C4-2B (cell line): ENCODE measurements at regions not wholly inside any gene's neighbourhood (a gene's known extent, or its start where the extent isn't known, plus 50 kb on each side); places are given as distances from the start of the nearest gene placed in this dataset.

Source experiments
- ZFX ChIP-seq: fragments of 450-650 bp; IDR thresholded peaks from 2 replicates; pipeline ENCODE4 v1.6.1; 2017
- TF ChIP-seq, protein P1 (sequence below): fragments of 450-650 bp; conservative IDR thresholded peaks from 2 replicates; pipeline ENCODE4 v1.5.1; 2017; ENCODE audit warnings: mild to moderate bottlenecking

DNA sequence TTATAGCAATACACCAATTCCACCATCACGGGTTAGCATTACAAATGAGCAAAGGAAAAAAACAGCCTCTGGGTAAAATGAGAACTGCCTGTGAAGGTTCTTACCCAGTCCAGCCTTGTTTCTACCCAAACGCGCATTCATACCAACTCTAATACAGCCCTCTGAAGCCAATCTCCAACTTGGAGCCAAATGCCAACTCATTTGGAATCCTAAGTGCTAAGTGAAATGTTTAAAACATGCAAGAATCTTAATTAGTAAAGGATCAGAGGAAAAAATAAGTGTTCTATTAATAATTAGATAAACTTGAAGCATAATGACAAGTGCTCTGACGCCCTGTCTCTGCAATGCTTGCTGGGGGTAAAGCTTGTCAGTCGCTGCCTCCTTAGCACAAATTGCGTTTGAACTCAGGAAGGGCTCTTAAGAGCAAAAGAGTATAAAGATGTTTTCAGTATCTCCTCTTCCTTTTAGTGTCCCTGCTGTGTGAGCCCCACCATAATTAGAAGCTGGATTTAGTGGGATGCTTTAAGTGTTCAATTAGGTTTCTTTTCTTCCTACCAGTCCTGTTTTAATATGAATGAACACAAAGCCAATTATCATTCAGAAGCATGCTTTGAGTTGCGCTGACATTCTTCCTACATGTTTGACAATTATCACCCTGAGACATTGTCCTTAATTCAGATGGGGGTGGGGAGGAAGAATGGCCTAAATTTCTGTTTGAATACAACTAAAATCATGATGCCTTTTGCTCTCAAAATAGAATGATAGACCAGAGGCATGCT lies 537.6 kb downstream of the DTWD2 start:
- TF ChIP-seq, protein P1, sequence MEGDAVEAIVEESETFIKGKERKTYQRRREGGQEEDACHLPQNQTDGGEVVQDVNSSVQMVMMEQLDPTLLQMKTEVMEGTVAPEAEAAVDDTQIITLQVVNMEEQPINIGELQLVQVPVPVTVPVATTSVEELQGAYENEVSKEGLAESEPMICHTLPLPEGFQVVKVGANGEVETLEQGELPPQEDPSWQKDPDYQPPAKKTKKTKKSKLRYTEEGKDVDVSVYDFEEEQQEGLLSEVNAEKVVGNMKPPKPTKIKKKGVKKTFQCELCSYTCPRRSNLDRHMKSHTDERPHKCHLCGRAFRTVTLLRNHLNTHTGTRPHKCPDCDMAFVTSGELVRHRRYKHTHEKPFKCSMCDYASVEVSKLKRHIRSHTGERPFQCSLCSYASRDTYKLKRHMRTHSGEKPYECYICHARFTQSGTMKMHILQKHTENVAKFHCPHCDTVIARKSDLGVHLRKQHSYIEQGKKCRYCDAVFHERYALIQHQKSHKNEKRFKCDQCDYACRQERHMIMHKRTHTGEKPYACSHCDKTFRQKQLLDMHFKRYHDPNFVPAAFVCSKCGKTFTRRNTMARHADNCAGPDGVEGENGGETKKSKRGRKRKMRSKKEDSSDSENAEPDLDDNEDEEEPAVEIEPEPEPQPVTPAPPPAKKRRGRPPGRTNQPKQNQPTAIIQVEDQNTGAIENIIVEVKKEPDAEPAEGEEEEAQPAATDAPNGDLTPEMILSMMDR = no peak
- no peak for TF ChIP-seq ZFX
